ENCODE measurements at regions not wholly inside any gene's neighbourhood (a gene's known extent, or its start where the extent isn't known, plus 50 kb on each side); places are given as distances from the start of the nearest gene placed in this dataset.

DNA sequence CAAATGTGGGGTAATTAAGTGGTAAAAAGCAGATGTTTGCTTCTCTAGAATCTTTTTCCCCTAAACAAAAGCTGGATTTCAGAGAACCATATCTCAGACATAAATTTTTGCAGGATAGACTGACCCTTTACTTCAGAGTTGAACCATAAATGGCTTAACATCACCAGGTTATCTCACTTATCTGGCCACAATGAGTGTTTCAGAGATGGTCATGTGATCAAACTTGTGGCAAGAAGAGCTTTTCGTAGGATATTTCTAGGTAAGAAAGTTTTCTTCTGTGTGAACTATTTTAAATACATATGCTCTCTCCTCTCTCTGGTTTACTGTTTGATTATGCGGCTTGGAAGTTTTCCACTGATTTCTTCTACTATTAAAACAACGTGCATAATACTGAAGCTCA, 270.2 kb upstream of the TFAP2D start:
- TF ChIP-seq, protein P1, sequence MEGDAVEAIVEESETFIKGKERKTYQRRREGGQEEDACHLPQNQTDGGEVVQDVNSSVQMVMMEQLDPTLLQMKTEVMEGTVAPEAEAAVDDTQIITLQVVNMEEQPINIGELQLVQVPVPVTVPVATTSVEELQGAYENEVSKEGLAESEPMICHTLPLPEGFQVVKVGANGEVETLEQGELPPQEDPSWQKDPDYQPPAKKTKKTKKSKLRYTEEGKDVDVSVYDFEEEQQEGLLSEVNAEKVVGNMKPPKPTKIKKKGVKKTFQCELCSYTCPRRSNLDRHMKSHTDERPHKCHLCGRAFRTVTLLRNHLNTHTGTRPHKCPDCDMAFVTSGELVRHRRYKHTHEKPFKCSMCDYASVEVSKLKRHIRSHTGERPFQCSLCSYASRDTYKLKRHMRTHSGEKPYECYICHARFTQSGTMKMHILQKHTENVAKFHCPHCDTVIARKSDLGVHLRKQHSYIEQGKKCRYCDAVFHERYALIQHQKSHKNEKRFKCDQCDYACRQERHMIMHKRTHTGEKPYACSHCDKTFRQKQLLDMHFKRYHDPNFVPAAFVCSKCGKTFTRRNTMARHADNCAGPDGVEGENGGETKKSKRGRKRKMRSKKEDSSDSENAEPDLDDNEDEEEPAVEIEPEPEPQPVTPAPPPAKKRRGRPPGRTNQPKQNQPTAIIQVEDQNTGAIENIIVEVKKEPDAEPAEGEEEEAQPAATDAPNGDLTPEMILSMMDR (optimal IDR thresholded peaks at IDR 0.05 in 1 of 3, IDR thresholded peaks at IDR 0.05 in 1 of 3, conservative IDR thresholded peaks at IDR 0.05 in 1 of 3; ENCODE audit: extremely low read depth in 1 of 3, insufficient read depth in 2 of 3, low read length in 3 of 3), result no peak
- no peak for TF ChIP-seq EZH2 (IDR thresholded peaks at IDR 0.05; ENCODE audit: low read length)

All from keratinocyte (primary cell).